CD14-positive monocyte (primary cell): ENCODE measurements at regions not wholly inside any gene's neighbourhood (a gene's known extent, or its start where the extent isn't known, plus 50 kb on each side); places are given as distances from the start of the nearest gene placed in this dataset.

Experiments used
- DNase-seq, 3 donors: peaks; one replicate each; pipeline ENCODE4 v3.0.0-alpha.2; 2011 to 2022
- H2AFZ ChIP-seq: 2 replicates; pipeline ENCODE4 v1.6.0; 2012; ENCODE audit warnings: mild to moderate bottlenecking, low read depth, low read length, inconsistent platforms; ENCODE audit not compliant: insufficient read depth, poor library complexity, severe bottlenecking
- H3K27ac ChIP-seq, 2 donors: 1 replicate in 1 of 2; 2 replicates in 1 of 2; pipeline ENCODE4 v1.5.1; 2012 to 2013; ENCODE audit warnings: low read length in 2 of 2, control low read depth in 1 of 2, inconsistent platforms in 1 of 2, low read depth in 1 of 2, mild to moderate bottlenecking in 1 of 2
- H3K27me3 ChIP-seq, 2 donors: one replicate each; pipeline versions ENCODE4 v1.6.0 to v1.6.1; 2011 to 2013; ENCODE audit warnings: low read length in 2 of 2; ENCODE audit not compliant: control insufficient read depth in 2 of 2, insufficient read depth in 2 of 2
- H3K36me3 ChIP-seq, 2 donors: replicated peaks in 1 of 2; 1 replicate in 1 of 2; 2 replicates in 1 of 2; pipeline versions ENCODE4 v1.5.1 to v1.6.1; 2012 to 2013; ENCODE audit warnings: low read length in 2 of 2, control low read depth in 1 of 2, inconsistent platforms in 1 of 2, mild to moderate bottlenecking in 1 of 2; ENCODE audit not compliant: insufficient read depth in 2 of 2, control insufficient read depth in 1 of 2
- H3K4me1 ChIP-seq, 2 donors: 1 replicate in 1 of 2; 2 replicates in 1 of 2; pipeline versions ENCODE4 v1.5.1 to v1.6.1; 2012 to 2013; ENCODE audit warnings: low read length in 2 of 2, control low read depth in 1 of 2, inconsistent platforms in 1 of 2, mild to moderate bottlenecking in 1 of 2, moderate library complexity in 1 of 2; ENCODE audit not compliant: insufficient read depth in 2 of 2, control insufficient read depth in 1 of 2
- H3K4me2 ChIP-seq: replicated peaks from 2 replicates; pipeline ENCODE3; 2012; ENCODE audit warnings: low read length, moderate library complexity, mild to moderate bottlenecking; ENCODE audit not compliant: poor library complexity, severe bottlenecking; ENCODE audit errors: extremely low read depth
- H3K4me3 ChIP-seq, 3 experiments: fragments of 200-600 bp in 1 of 3; sonication (generic) in 1 of 3; replicated peaks in 1 of 3; 1 replicate in 2 of 3; 2 replicates in 1 of 3; pipeline ENCODE4 v1.5.1; 2011 to 2013; ENCODE audit warnings: low read length in 3 of 3, mild to moderate bottlenecking in 3 of 3, control low read depth in 2 of 3, low read depth in 2 of 3, inconsistent platforms in 1 of 3, moderate library complexity in 1 of 3
- H3K79me2 ChIP-seq: 2 replicates; pipeline ENCODE4 v1.6.0; 2012; ENCODE audit warnings: mild to moderate bottlenecking, control low read depth, inconsistent platforms, low read length, moderate library complexity; ENCODE audit not compliant: insufficient read depth
- H3K9ac ChIP-seq: 2 replicates; pipeline ENCODE4 v1.6.0; 2017; ENCODE audit warnings: low read length, mild to moderate bottlenecking; ENCODE audit not compliant: insufficient read depth, poor library complexity, severe bottlenecking
- H3K9me3 ChIP-seq, 2 donors: replicated peaks in 1 of 2; 1 replicate in 1 of 2; 2 replicates in 1 of 2; pipeline versions ENCODE4 v1.5.1 to v1.6.1; 2012 to 2013; ENCODE audit warnings: low read length in 2 of 2, control low read depth in 1 of 2; ENCODE audit not compliant: control insufficient read depth in 1 of 2, insufficient read depth in 1 of 2
- H4K20me1 ChIP-seq: 2 replicates; pipeline ENCODE4 v1.6.0; 2012; ENCODE audit warnings: mild to moderate bottlenecking, low read length, control low read depth, moderate library complexity; ENCODE audit not compliant: insufficient read depth
- H3K27ac Mint-ChIP-seq, 7 donors: one replicate each; pipeline ENCODE4 v1.8.0; 2020; ENCODE audit warnings: mild to moderate bottlenecking in 7 of 7, mixed read lengths in 7 of 7, moderate library complexity in 6 of 7, inconsistent platforms in 2 of 7
- H3K27me3 Mint-ChIP-seq, 3 donors: one replicate each; pipeline ENCODE4 v1.8.0; 2021 to 2022; ENCODE audit warnings: low read depth in 3 of 3, mild to moderate bottlenecking in 3 of 3, mixed read lengths in 3 of 3, moderate library complexity in 3 of 3, inconsistent platforms in 1 of 3
- H3K36me3 Mint-ChIP-seq, 2 donors: one replicate each; pipeline ENCODE4 v1.8.0; 2020; ENCODE audit warnings: mixed read lengths in 2 of 2, inconsistent platforms in 1 of 2, mild to moderate bottlenecking in 1 of 2
- H3K4me1 Mint-ChIP-seq: one replicate; pipeline ENCODE4 v1.8.0; 2020; ENCODE audit warnings: mild to moderate bottlenecking, mixed read lengths
- H3K4me3 Mint-ChIP-seq, 2 donors: one replicate each; pipeline ENCODE4 v1.8.0; 2020; ENCODE audit warnings: mild to moderate bottlenecking in 2 of 2, mixed read lengths in 2 of 2, moderate library complexity in 1 of 2
- H3K9me3 Mint-ChIP-seq, 7 donors: one replicate each; pipeline ENCODE4 v1.8.0; 2020 to 2022; ENCODE audit warnings: mixed read lengths in 7 of 7, mild to moderate bottlenecking in 6 of 7, moderate library complexity in 6 of 7, inconsistent platforms in 2 of 7
- WGBS: methylation state at CpG from one replicate; pipeline ENCODE4 v1.1.5; 2013; ENCODE audit warnings: missing lambda C conversion rate; ENCODE audit not compliant: insufficient coverage; 5-methylcytosine and 5-hydroxymethylcytosine counted together
- intact Hi-C, 2 donors: fragments of 100-400 bp; cut with micrococcal nuclease; formaldehyde crosslinking; loops; one replicate each; pipeline versions ENCODE4 v1.15.0 to v1.15.1; 2023
- TF ChIP-seq, protein P1 (sequence below): fragments of 200-600 bp; IDR thresholded peaks from one replicate; pipeline ENCODE4 v1.8.0; 2022; ENCODE audit warnings: antibody characterized with exemption, mild to moderate bottlenecking

- Mint-ChIP-seq H3K27me3 (peaks cover 0 to 4% (median 1%) of the 10 kb centered on the region in 3 donors), H3K27ac (no peak overlapping the region), H3K9me3 (peaks cover 0 to 10% (median 5%) of the 10 kb centered on the region in 7 donors), H3K36me3 (no peaks in the 10 kb centered on the region), H3K4me1 (no peaks in the 10 kb centered on the region), H3K4me3 (no peak overlapping the region)
- intact Hi-C loops, result no loop called here
- no peak overlapping the region for H3K4me3 ChIP-seq
- H3K4me2 ChIP-seq, result no peak overlapping the region
- H3K27ac ChIP-seq, result no peak overlapping the region
- 94% methylated on average over 3 of the region's 7 CpGs for WGBS
- H4K20me1 ChIP-seq, result no peaks in the 10 kb centered on the region
- H3K9ac ChIP-seq, result no peak overlapping the region
- no peaks in the 10 kb centered on the region for H3K36me3 ChIP-seq
- H3K4me1 ChIP-seq, result no peaks in the 10 kb centered on the region
- H2AFZ ChIP-seq, result no peak overlapping the region
- H3K9me3 ChIP-seq, result no peaks in the 10 kb centered on the region
- TF ChIP-seq, protein P1, sequence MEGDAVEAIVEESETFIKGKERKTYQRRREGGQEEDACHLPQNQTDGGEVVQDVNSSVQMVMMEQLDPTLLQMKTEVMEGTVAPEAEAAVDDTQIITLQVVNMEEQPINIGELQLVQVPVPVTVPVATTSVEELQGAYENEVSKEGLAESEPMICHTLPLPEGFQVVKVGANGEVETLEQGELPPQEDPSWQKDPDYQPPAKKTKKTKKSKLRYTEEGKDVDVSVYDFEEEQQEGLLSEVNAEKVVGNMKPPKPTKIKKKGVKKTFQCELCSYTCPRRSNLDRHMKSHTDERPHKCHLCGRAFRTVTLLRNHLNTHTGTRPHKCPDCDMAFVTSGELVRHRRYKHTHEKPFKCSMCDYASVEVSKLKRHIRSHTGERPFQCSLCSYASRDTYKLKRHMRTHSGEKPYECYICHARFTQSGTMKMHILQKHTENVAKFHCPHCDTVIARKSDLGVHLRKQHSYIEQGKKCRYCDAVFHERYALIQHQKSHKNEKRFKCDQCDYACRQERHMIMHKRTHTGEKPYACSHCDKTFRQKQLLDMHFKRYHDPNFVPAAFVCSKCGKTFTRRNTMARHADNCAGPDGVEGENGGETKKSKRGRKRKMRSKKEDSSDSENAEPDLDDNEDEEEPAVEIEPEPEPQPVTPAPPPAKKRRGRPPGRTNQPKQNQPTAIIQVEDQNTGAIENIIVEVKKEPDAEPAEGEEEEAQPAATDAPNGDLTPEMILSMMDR, result no peak
- DNase-seq, result no peak
- H3K27me3 ChIP-seq, result no peaks in the 10 kb centered on the region
- no peaks in the 10 kb centered on the region for H3K79me2 ChIP-seq
These were observed 235.3 kb upstream of the MKI67 start for GRCh38 chr10:128361487-128361886.

GRCh38 chr10:128362514-128362913 lies 236.3 kb upstream of the MKI67 start:
- no peaks in the 10 kb centered on the region for H3K9me3 ChIP-seq
- H3K27me3 ChIP-seq, result no peaks in the 10 kb centered on the region
- peaks cover 0 to 6% (median 4%) of the 10 kb centered on the region in 7 donors for H3K9me3 Mint-ChIP-seq
- H3K4me3 Mint-ChIP-seq, result no peak overlapping the region
- no peak for DNase-seq
- no peak overlapping the region for H3K27ac Mint-ChIP-seq
- no peak overlapping the region for H3K4me3 ChIP-seq
- no peak overlapping the region for H3K4me2 ChIP-seq
- H3K4me1 ChIP-seq, result no peaks in the 10 kb centered on the region
- intact Hi-C loops, result no loop called here
- no peak overlapping the region for H3K27ac ChIP-seq
- TF ChIP-seq, protein P1, result no peak
- no peaks in the 10 kb centered on the region for H3K4me1 Mint-ChIP-seq
- no peaks in the 10 kb centered on the region for H4K20me1 ChIP-seq
- no peaks in the 10 kb centered on the region for H3K79me2 ChIP-seq
- H3K9ac ChIP-seq, result no peak overlapping the region
- no peaks in the 10 kb centered on the region for H3K36me3 Mint-ChIP-seq
- no peaks in the 10 kb centered on the region for H3K36me3 ChIP-seq
- H2AFZ ChIP-seq, result no peak overlapping the region
- 84% methylated on average over 3 of the region's 4 CpGs for WGBS
- H3K27me3 Mint-ChIP-seq, result peaks cover 1 to 6% (median 2%) of the 10 kb centered on the region in 3 donors
